PC-9 (cell line): ENCODE measurements at regions not wholly inside any gene's neighbourhood (a gene's known extent, or its start where the extent isn't known, plus 50 kb on each side); places are given as distances from the start of the nearest gene placed in this dataset.

Source experiments
- BruUV-seq: library from RNA; stranded (reverse); fragments of 400-500 nt; replicated peaks from 2 replicates; lab custom pipeline; 2021; lab: Mats Ljungman, UMichigan
- CTCF ChIA-PET: fragments of 300-600 bp; sonication (Branson Sonifier 250); formaldehyde crosslinking; loops from one replicate; lab custom pipeline; 2022; ENCODE audit warnings: antibody characterized with exemption; lab: Charles Lee
- POLR2A ChIA-PET: fragments of 300-600 bp; sonication (Branson Sonifier 250); formaldehyde crosslinking; loops from one replicate; lab custom pipeline; 2022; ENCODE audit warnings: antibody characterized with exemption; ENCODE audit not compliant: unreplicated experiment; lab: Charles Lee
- DNase-seq, 2 experiments: peaks; one replicate each; pipeline versions ENCODE4 v3.0.0 to v3.0.0-alpha.2; 2015 to 2022; ENCODE audit warnings: mixed read lengths in 1 of 2
- H2AFZ ChIP-seq: fragments of 200-600 bp; sonication (generic); 2 replicates; pipeline ENCODE4 v1.8.1; 2017; ENCODE audit warnings: antibody characterized with exemption
- H3F3A ChIP-seq: fragments of 200-600 bp; sonication (generic); 2 replicates; pipeline ENCODE4 v1.8.1; 2017; ENCODE audit warnings: antibody characterized with exemption, mild to moderate bottlenecking, low read depth; ENCODE audit not compliant: insufficient read depth
- H3K27ac ChIP-seq: fragments of 200-600 bp; sonication (generic); 2 replicates; pipeline ENCODE4 v1.6.1; 2016; ENCODE audit warnings: mixed run types
- H3K27me3 ChIP-seq: fragments of 200-600 bp; sonication (generic); 2 replicates; pipeline ENCODE4 v1.6.1; 2016; ENCODE audit warnings: low read depth, mixed run types; ENCODE audit not compliant: insufficient read depth
- H3K36me3 ChIP-seq: fragments of 200-600 bp; sonication (generic); 2 replicates; pipeline ENCODE4 v1.6.1; 2016; ENCODE audit warnings: low read depth, mixed run types
- H3K4me1 ChIP-seq: fragments of 200-600 bp; sonication (generic); replicated peaks from 2 replicates; pipeline ENCODE4 v1.6.1; 2016; ENCODE audit warnings: mixed run types; ENCODE audit not compliant: insufficient read depth
- H3K4me2 ChIP-seq: fragments of 200-600 bp; sonication (generic); 2 replicates; pipeline ENCODE4 v1.6.1; 2017; ENCODE audit warnings: mixed run types
- H3K4me3 ChIP-seq: fragments of 200-600 bp; sonication (generic); 2 replicates; pipeline ENCODE4 v1.6.1; 2016; ENCODE audit warnings: mixed run types
- H3K79me2 ChIP-seq: fragments of 200-600 bp; sonication (generic); 2 replicates; pipeline ENCODE4 v1.6.1; 2017; ENCODE audit warnings: low read depth, mixed run types
- H3K9me2 ChIP-seq: fragments of 200-600 bp; sonication (generic); 2 replicates; pipeline ENCODE4 v1.8.1; 2017; ENCODE audit warnings: mild to moderate bottlenecking; ENCODE audit not compliant: insufficient read depth
- H3K9me3 ChIP-seq: fragments of 200-600 bp; sonication (generic); 2 replicates; pipeline ENCODE4 v1.8.1; 2016; ENCODE audit warnings: low read depth; ENCODE audit not compliant: insufficient read depth
- H4K20me1 ChIP-seq: fragments of 200-600 bp; sonication (generic); 2 replicates; pipeline ENCODE4 v1.8.1; 2017; ENCODE audit not compliant: insufficient read depth
- CTCF ChIP-seq: fragments of 200-600 bp; sonication (generic); conservative IDR thresholded peaks from 2 replicates; pipeline ENCODE4 v1.6.1; 2017; ENCODE audit warnings: mixed run types, antibody characterized with exemption, mild to moderate bottlenecking, moderate library complexity
- EZH2 ChIP-seq: fragments of 200-600 bp; sonication (generic); IDR thresholded peaks from 2 replicates; pipeline ENCODE4 v1.8.0; 2017; ENCODE audit warnings: antibody characterized with exemption, low read depth
- intact Hi-C: fragments of 100-400 bp; cut with micrococcal nuclease; formaldehyde crosslinking; loops from one replicate; pipeline ENCODE4 v1.10.0; 2022; ENCODE audit not compliant: unreplicated experiment

GRCh38 chr3:68228856-68229255 lies 574.4 kb upstream of the SUCLG2 start:
- H3F3A ChIP-seq = no peaks in the 10 kb centered on the region
- H3K36me3 ChIP-seq = no peaks in the 10 kb centered on the region
- no peaks in the 10 kb centered on the region for H3K9me2 ChIP-seq
- intact Hi-C loops = no loop called here
- H4K20me1 ChIP-seq = no peaks in the 10 kb centered on the region
- ChIA-PET POLR2A (no interaction called here), CTCF (no interaction called here)
- no peak overlapping the region for H3K4me3 ChIP-seq
- H3K4me1 ChIP-seq = no peaks in the 10 kb centered on the region
- no peak for DNase-seq
- H2AFZ ChIP-seq = no peak overlapping the region
- TF ChIP-seq EZH2 = no peak
- TF ChIP-seq CTCF = no peak
- no peaks in the 10 kb centered on the region for H3K79me2 ChIP-seq
- no peak overlapping the region for H3K27ac ChIP-seq
- no peak overlapping the region for H3K4me2 ChIP-seq
- no TSS peak for BruUV-seq
- H3K9me3 ChIP-seq = no peaks in the 10 kb centered on the region
- H3K27me3 ChIP-seq = no peaks in the 10 kb centered on the region

- DNase-seq = no peak
- CTCF ChIA-PET = no interaction called here
- H3K4me1 ChIP-seq = no peaks in the 10 kb centered on the region
- no peaks in the 10 kb centered on the region for H4K20me1 ChIP-seq
- no peaks in the 10 kb centered on the region for H3K36me3 ChIP-seq
- no TSS peak for BruUV-seq
- POLR2A ChIA-PET = no interaction called here
- no peak overlapping the region for H3K4me2 ChIP-seq
- H3K9me3 ChIP-seq = no peaks in the 10 kb centered on the region
- H3F3A ChIP-seq = no peaks in the 10 kb centered on the region
- H3K9me2 ChIP-seq = no peaks in the 10 kb centered on the region
- intact Hi-C loops = no loop called here
- no peak overlapping the region for H3K27ac ChIP-seq
- H2AFZ ChIP-seq = no peak overlapping the region
- TF ChIP-seq EZH2 (no peak), CTCF (no peak)
- H3K79me2 ChIP-seq = no peaks in the 10 kb centered on the region
- no peak overlapping the region for H3K4me3 ChIP-seq
- no peaks in the 10 kb centered on the region for H3K27me3 ChIP-seq
These were observed 566.4 kb upstream of the SUCLG2 start for GRCh38 chr3:68220832-68221231.

- no peaks in the 10 kb centered on the region for H3F3A ChIP-seq
- POLR2A ChIA-PET = no interaction called here
- H3K4me3 ChIP-seq = no peak overlapping the region
- no peak overlapping the region for H3K27ac ChIP-seq
- no peak for DNase-seq
- TF ChIP-seq EZH2 = no peak
- no peak for TF ChIP-seq CTCF
- no peak overlapping the region for H2AFZ ChIP-seq
- no peaks in the 10 kb centered on the region for H3K79me2 ChIP-seq
- H3K4me1 ChIP-seq = no peaks in the 10 kb centered on the region
- no peak overlapping the region for H3K4me2 ChIP-seq
- no peaks in the 10 kb centered on the region for H3K9me3 ChIP-seq
- no peaks in the 10 kb centered on the region for H4K20me1 ChIP-seq
- no peaks in the 10 kb centered on the region for H3K36me3 ChIP-seq
- CTCF ChIA-PET = no interaction called here
- no peaks in the 10 kb centered on the region for H3K27me3 ChIP-seq
- no peaks in the 10 kb centered on the region for H3K9me2 ChIP-seq
- intact Hi-C loops = no loop called here
- no TSS peak for BruUV-seq
These were observed 557.2 kb upstream of the SUCLG2 start for GRCh38 chr3:68211637-68212036.
